A673 (cell line): ENCODE measurements at regions not wholly inside any gene's neighbourhood (a gene's known extent, or its start where the extent isn't known, plus 50 kb on each side); places are given as distances from the start of the nearest gene placed in this dataset.

Experiments
- BruUV-seq: library from RNA; stranded (reverse); fragments of 400-500 nt; replicated peaks from 2 replicates; lab custom pipeline; 2021; lab: Mats Ljungman, UMichigan
- CTCF ChIA-PET: fragments of 300-600 bp; sonication (Branson Sonifier 250); formaldehyde crosslinking; loops from one replicate; lab custom pipeline; 2022; ENCODE audit warnings: antibody characterized with exemption; lab: Charles Lee
- POLR2A ChIA-PET: fragments of 300-600 bp; sonication (Branson Sonifier 250); formaldehyde crosslinking; loops from one replicate; lab custom pipeline; 2022; ENCODE audit warnings: antibody characterized with exemption; ENCODE audit not compliant: low non-redundant PET; lab: Charles Lee
- DNase-seq: peaks from one replicate; pipeline ENCODE4 v3.0.0-alpha.2; 2015; ENCODE audit warnings: low spot score
- H3K27ac ChIP-seq: fragments of 200-600 bp; sonication (generic); 2 replicates; pipeline ENCODE4 v1.5.1; 2016; ENCODE audit warnings: mixed run types, low read depth, mild to moderate bottlenecking, mixed read lengths, antibody characterized with exemption, low read length; ENCODE audit not compliant: poor library complexity, severe bottlenecking
- H3K27me3 ChIP-seq: fragments of 200-600 bp; sonication (generic); replicated peaks from 2 replicates; pipeline ENCODE4 v1.6.1; 2017; ENCODE audit warnings: mixed run types, low read depth, mild to moderate bottlenecking, mixed read lengths, antibody characterized with exemption, low read length; ENCODE audit not compliant: insufficient read depth, poor library complexity
- H3K36me3 ChIP-seq: fragments of 200-600 bp; sonication (generic); 2 replicates; pipeline ENCODE4 v1.6.1; 2016; ENCODE audit warnings: mixed run types, mild to moderate bottlenecking, mixed read lengths, antibody characterized with exemption, low read length; ENCODE audit not compliant: insufficient read depth, poor library complexity, severe bottlenecking
- H3K4me1 ChIP-seq: fragments of 200-600 bp; sonication (generic); 2 replicates; pipeline ENCODE4 v1.6.1; 2017; ENCODE audit warnings: mixed run types, mild to moderate bottlenecking, mixed read lengths, antibody characterized with exemption, low read length; ENCODE audit not compliant: insufficient read depth, poor library complexity, severe bottlenecking
- H3K4me3 ChIP-seq: fragments of 200-600 bp; sonication (generic); 2 replicates; pipeline ENCODE4 v1.5.1; 2016; ENCODE audit warnings: low read depth, mixed run types, mild to moderate bottlenecking, mixed read lengths, low read length; ENCODE audit not compliant: poor library complexity, severe bottlenecking
- H3K9me3 ChIP-seq: fragments of 200-600 bp; sonication (generic); 2 replicates; pipeline ENCODE4 v1.6.1; 2016; ENCODE audit warnings: mixed run types, low read depth, mild to moderate bottlenecking, mixed read lengths, antibody characterized with exemption, low read length; ENCODE audit not compliant: poor library complexity, severe bottlenecking
- EZH2 ChIP-seq: fragments of 200-600 bp; sonication (generic); IDR thresholded peaks from 2 replicates; pipeline ENCODE4 v1.6.1; 2017; ENCODE audit warnings: borderline replicate concordance, low read depth, mild to moderate bottlenecking, mixed read lengths, antibody characterized with exemption, low read length; ENCODE audit not compliant: poor library complexity, severe bottlenecking
- intact Hi-C: fragments of 100-400 bp; cut with micrococcal nuclease; formaldehyde crosslinking; loops from one replicate; pipeline ENCODE4 v1.10.0; 2022; ENCODE audit not compliant: unreplicated experiment
- TF ChIP-seq, protein P1 (sequence below): fragments of 300-800, 200-600 bp; sonication (generic); conservative IDR thresholded peaks from 2 replicates; pipeline ENCODE4 v1.5.1; 2017; ENCODE audit warnings: low read depth, mild to moderate bottlenecking, antibody characterized with exemption, low read length, moderate library complexity, mixed read lengths

DNA sequence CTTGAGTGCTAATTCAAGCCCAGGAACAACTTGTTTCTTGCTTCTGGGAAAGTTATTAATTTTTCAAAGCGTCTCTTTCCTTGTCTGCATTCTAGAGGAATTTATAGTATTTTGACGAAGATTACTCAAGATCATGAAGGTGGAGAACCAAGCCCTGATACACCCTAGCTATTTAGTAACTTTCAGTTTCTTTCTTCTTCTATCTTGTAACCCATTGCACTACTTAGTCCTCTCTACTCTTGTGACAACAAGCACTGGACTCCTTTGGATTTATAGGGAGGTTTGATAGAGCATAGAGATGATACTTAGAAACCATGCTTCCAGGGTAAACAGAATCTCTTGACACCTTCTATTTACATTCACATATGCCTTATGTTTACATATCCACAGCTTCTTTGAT, 203.3 kb upstream of the GRM7 start:
- ChIA-PET CTCF (no interaction called here), POLR2A (no interaction called here)
- TF ChIP-seq, protein P1, sequence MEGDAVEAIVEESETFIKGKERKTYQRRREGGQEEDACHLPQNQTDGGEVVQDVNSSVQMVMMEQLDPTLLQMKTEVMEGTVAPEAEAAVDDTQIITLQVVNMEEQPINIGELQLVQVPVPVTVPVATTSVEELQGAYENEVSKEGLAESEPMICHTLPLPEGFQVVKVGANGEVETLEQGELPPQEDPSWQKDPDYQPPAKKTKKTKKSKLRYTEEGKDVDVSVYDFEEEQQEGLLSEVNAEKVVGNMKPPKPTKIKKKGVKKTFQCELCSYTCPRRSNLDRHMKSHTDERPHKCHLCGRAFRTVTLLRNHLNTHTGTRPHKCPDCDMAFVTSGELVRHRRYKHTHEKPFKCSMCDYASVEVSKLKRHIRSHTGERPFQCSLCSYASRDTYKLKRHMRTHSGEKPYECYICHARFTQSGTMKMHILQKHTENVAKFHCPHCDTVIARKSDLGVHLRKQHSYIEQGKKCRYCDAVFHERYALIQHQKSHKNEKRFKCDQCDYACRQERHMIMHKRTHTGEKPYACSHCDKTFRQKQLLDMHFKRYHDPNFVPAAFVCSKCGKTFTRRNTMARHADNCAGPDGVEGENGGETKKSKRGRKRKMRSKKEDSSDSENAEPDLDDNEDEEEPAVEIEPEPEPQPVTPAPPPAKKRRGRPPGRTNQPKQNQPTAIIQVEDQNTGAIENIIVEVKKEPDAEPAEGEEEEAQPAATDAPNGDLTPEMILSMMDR = no peak
- no peak for TF ChIP-seq EZH2
- intact Hi-C loops = no loop called here
- H3K4me3 ChIP-seq = no peak overlapping the region
- H3K27me3 ChIP-seq = no peaks in the 10 kb centered on the region
- BruUV-seq = no TSS peak
- no peak for DNase-seq
- H3K36me3 ChIP-seq = no peaks in the 10 kb centered on the region
- no peaks in the 10 kb centered on the region for H3K4me1 ChIP-seq
- H3K27ac ChIP-seq = no peak overlapping the region
- H3K9me3 ChIP-seq = peaks cover 5% of the 10 kb centered on the region

DNA sequence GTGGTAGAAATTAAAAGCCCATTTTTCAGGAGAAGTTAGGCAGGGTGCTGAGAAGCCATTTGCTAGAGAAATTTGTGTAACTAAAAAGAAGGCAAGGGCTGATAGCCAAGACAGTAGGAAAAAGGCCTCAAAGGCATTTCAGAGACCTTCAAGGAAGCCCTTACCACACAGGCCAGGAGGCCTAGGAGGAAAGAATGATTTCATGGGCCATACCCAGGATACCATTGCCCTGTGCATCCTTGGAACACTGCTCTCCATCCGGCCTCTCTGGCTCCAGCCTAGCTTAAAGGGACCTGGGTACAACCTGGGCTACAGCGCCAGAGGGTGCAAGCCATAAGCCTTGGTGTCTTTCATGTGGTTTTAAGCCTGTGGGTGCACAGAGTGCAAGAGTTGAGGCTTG, 193.6 kb upstream of the GRM7 start:
- TF ChIP-seq, protein P1 = no peak
- no peak for TF ChIP-seq EZH2
- no peaks in the 10 kb centered on the region for H3K27me3 ChIP-seq

DNA sequence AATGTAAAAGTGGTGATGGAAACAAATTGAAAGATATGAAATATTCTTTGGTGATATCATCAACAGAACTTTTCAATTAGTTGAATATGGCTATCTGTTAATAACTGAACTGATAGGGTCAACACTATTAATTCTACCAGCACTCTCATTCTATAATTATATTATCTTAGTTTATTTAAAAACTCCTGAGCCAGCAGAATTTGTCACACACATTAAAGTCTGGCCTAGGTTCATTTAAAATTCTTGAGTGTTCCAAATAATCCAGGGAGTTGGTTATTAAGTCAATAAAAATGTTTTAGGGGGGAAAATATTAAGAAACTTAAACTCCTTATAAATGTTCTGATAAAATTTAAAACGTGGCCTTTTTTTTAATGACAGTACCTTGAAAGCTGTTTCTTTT, 189.6 kb upstream of the GRM7 start:
- intact Hi-C loops = no loop called here

More for the DNA sequence above, 193.6 kb upstream of the GRM7 start:
- POLR2A ChIA-PET = no interaction called here
- no peak for DNase-seq
- CTCF ChIA-PET = no interaction called here
- intact Hi-C loops = no loop called here
- Histone ChIP-seq H3K9me3 (no peaks in the 10 kb centered on the region), H3K36me3 (no peaks in the 10 kb centered on the region), H3K4me3 (no peak overlapping the region), H3K4me1 (no peaks in the 10 kb centered on the region), H3K27ac (no peak overlapping the region)
- BruUV-seq = no TSS peak

More for the DNA sequence above, 189.6 kb upstream of the GRM7 start:
- H3K27me3 ChIP-seq = no peaks in the 10 kb centered on the region
- H3K9me3 ChIP-seq = peaks cover 7% of the 10 kb centered on the region
- no peaks in the 10 kb centered on the region for H3K36me3 ChIP-seq
- BruUV-seq = no TSS peak
- TF ChIP-seq, protein P1 = no peak
- TF ChIP-seq EZH2 = no peak
- no peak overlapping the region for H3K4me3 ChIP-seq
- CTCF ChIA-PET = no interaction called here
- DNase-seq = no peak
- no peaks in the 10 kb centered on the region for H3K4me1 ChIP-seq
- H3K27ac ChIP-seq = no peak overlapping the region
- POLR2A ChIA-PET = no interaction called here
